GM12878 (cell line): ENCODE measurements at regions not wholly inside any gene's neighbourhood (a gene's known extent, or its start where the extent isn't known, plus 50 kb on each side); places are given as distances from the start of the nearest gene placed in this dataset.
A peak's percentile ranks its signal among the peaks of the same experiment; 100 is the strongest.
"Not testable (repeated sequence)": the region's sequence is repeated elsewhere in the genome, so short reads cannot be mapped to it uniquely, and the experiment has no call there.

Experiments used
- ATAC-seq: fragments of 200-7000 bp; cut with Tn5 transposase; 3 replicates; pipeline ENCODE4 v1.9.1; 2020; ENCODE audit warnings: mild to moderate bottlenecking, moderate library complexity
- BruUV-seq: library from RNA; stranded (reverse); fragments of 400-500 nt; replicated peaks from 2 replicates; lab custom pipeline; 2021; lab: Mats Ljungman, UMichigan
- CTCF ChIA-PET: fragments of 300-600 bp; sonication (Branson Sonifier 250); formaldehyde crosslinking; extraction: SDS; loops from one replicate; lab custom pipeline; 2021; ENCODE audit warnings: inconsistent platforms; lab: Yijun Ruan, JAX
- POLR2A ChIA-PET: fragments of 350-600 bp; formaldehyde crosslinking; extraction: SDS; loops from one replicate; lab custom pipeline; 2021; ENCODE audit warnings: inconsistent platforms; lab: Charles Lee
- RAD21 ChIA-PET: fragments of 300-600 bp; sonication (Branson Sonifier 250); formaldehyde crosslinking; loops from one replicate; lab custom pipeline; 2023; ENCODE audit warnings: antibody characterized with exemption; ENCODE audit not compliant: unreplicated experiment; lab: Charles Lee
- SMC1A ChIA-PET: fragments of 300-600 bp; sonication (Branson Sonifier 250); formaldehyde crosslinking; loops from one replicate; lab custom pipeline; 2023; ENCODE audit not compliant: unreplicated experiment, uncharacterized antibody; lab: Charles Lee
- DNase-seq: peaks from one replicate; pipeline ENCODE4 v3.0.0-alpha.2; 2011; ENCODE audit warnings: low read depth, low spot score
- FAIRE-seq: peaks from 3 replicates; lab custom pipeline; 2011; peaks lifted over from hg19 to GRCh38; lab: Jason Lieb, UNC
- H2AFZ ChIP-seq: 2 replicates; pipeline ENCODE4 v1.6.0; 2011; ENCODE audit warnings: low read depth, low read length, control low read depth; ENCODE audit not compliant: control insufficient read depth
- H3K27ac ChIP-seq: 2 replicates; pipeline ENCODE4 v1.5.1; 2011; ENCODE audit warnings: control low read depth; ENCODE audit not compliant: control insufficient read depth, insufficient read depth
- H3K27me3 ChIP-seq, 2 experiments: replicated peaks in 1 of 2; 2 replicates each; pipeline versions ENCODE4 v1.6.0 to v1.6.1; 2011; ENCODE audit warnings: low read length in 1 of 2; ENCODE audit not compliant: control insufficient read depth in 2 of 2, insufficient read depth in 2 of 2
- H3K36me3 ChIP-seq, 2 experiments: 2 replicates each; pipeline ENCODE4 v1.5.1; 2011; ENCODE audit warnings: low read length in 1 of 2; ENCODE audit not compliant: control insufficient read depth in 2 of 2, insufficient read depth in 2 of 2
- H3K4me1 ChIP-seq: 2 replicates; pipeline ENCODE4 v1.6.1; 2011; ENCODE audit warnings: mild to moderate bottlenecking, low read length, moderate library complexity, mixed read lengths; ENCODE audit not compliant: control insufficient read depth, insufficient read depth
- H3K4me2 ChIP-seq: 2 replicates; pipeline ENCODE4 v1.6.0; 2011; ENCODE audit warnings: control low read depth; ENCODE audit not compliant: control insufficient read depth, insufficient read depth
- H3K4me3 ChIP-seq: fragments of 200-600 bp; sonication (generic); 2 replicates; pipeline ENCODE4 v1.5.1; 2016
- H3K79me2 ChIP-seq: 2 replicates; pipeline ENCODE4 v1.6.0; 2011; ENCODE audit warnings: low read length; ENCODE audit not compliant: control insufficient read depth, insufficient read depth
- H3K9ac ChIP-seq: 2 replicates; pipeline ENCODE4 v1.8.0; 2011; ENCODE audit warnings: low read length, control low read depth, mixed read lengths; ENCODE audit not compliant: control insufficient read depth, insufficient read depth
- H3K9me3 ChIP-seq: replicated peaks from 3 replicates; pipeline ENCODE4 v1.5.1; 2011; ENCODE audit warnings: mild to moderate bottlenecking, low read length; ENCODE audit not compliant: control insufficient read depth, insufficient read depth
- H4K20me1 ChIP-seq: 2 replicates; pipeline ENCODE4 v1.6.0; 2011; ENCODE audit not compliant: control insufficient read depth, insufficient read depth
- CTCF ChIP-seq, 3 experiments: IDR thresholded peaks in 2 of 3; conservative IDR thresholded peaks in 1 of 3; 2 replicates each; pipeline ENCODE4 v1.5.1; 2011; ENCODE audit warnings: low read depth in 3 of 3, low read length in 3 of 3, mild to moderate bottlenecking in 3 of 3, control low read depth in 2 of 3, moderate library complexity in 2 of 3, inconsistent platforms in 1 of 3, mixed read lengths in 1 of 3; ENCODE audit not compliant: control insufficient read depth in 2 of 3, insufficient read depth in 1 of 3; ENCODE audit errors: extremely low read depth in 1 of 3
- NR2C1 ChIP-seq: fragments of 450-650 bp; IDR thresholded peaks from 2 replicates; pipeline ENCODE4 v1.6.1; 2017; ENCODE audit warnings: antibody characterized with exemption, mild to moderate bottlenecking, moderate library complexity
- RAD21 ChIP-seq: IDR thresholded peaks from 2 replicates; pipeline ENCODE4 v1.6.1; 2011; ENCODE audit warnings: mild to moderate bottlenecking, low read depth, low read length, moderate library complexity; ENCODE audit not compliant: insufficient read depth
- WGBS: methylation state at CpG from one replicate; pipeline ENCODE4 v1.1.6; 2016; ENCODE audit warnings: low lambda C conversion rate; ENCODE audit not compliant: insufficient replicate concordance, insufficient coverage; ENCODE audit errors: missing lambda C conversion rate; 5-methylcytosine and 5-hydroxymethylcytosine counted together
- in situ Hi-C: fragments of 300-500 bp; cut with MboI; formaldehyde crosslinking; loops from 9 replicates; pipeline ENCODE4 v1.14.3; 2018; ENCODE audit warnings: mixed read lengths
- intact Hi-C: fragments of 100-400 bp; cut with micrococcal nuclease; formaldehyde crosslinking; loops from one replicate; pipeline ENCODE4 v1.14.2; 2022; ENCODE audit not compliant: unreplicated experiment

DNA sequence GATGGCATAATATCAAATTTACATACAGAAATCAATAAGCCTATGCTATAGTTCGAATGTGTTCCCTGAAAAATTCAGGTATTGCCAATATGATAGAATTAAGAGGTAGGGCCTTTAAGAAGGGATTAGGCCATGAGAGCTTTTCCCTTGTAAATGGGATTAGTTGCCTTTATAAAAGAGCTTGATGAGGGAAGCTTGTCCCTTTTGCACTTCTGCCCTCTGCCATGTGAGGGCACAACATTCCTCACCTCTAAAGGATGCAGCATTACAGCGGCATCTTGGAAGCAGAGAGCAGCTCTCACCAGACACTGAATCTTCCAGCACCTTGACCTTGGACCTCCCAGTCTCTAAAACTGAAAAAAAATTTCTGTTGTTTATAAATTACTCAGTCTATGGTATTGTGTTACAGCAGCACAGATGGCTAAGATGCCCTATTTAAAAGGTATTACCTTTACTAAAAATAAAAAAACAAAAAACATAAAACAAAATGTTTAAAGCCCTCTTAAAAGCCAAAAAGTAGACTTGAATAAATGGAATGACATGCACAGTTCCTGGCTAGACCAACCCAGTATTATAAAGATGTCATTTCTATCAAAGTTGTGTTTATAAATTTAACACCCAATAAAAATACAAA, 909.6 kb downstream of the REEP3 start:
- Histone ChIP-seq H3K36me3 (no peaks in the 10 kb centered on the region), H2AFZ (no peak overlapping the region), H3K4me2 (no peak overlapping the region), H3K79me2 (no peaks in the 10 kb centered on the region)
- POLR2A ChIA-PET: no interaction called here
- SMC1A ChIA-PET: interaction anchor here (0.9 kb wide), 1 partner anchor 1749 kb away, joined by 3 read pairs; no protein-coding TSS in a partner anchor
- DNase-seq: no peak
- WGBS: 0% methylated on average over 2 of the region's 2 CpGs
- peak; percentile 17 to 36 (median 28); a peak in 3 of 6 replicates for TF ChIP-seq CTCF (IDR thresholded peaks at IDR 0.05 in 2 of 3, conservative IDR thresholded peaks at IDR 0.05 in 1 of 3; ENCODE audit: control insufficient read depth in 2 of 3, extremely low read depth in 1 of 3, insufficient read depth in 1 of 3, low read depth in 3 of 3, low read length in 3 of 3)
- TF ChIP-seq NR2C1: no peak
- peak; percentile 33; the same call in 1 of the 2 replicates for TF ChIP-seq RAD21
- TF ChIP-seq, all 136 proteins: peak for 2
- ChIA-PET CTCF (interaction anchor here (0.7 to 0.9 kb wide), 3 partner anchors 134 to 587 kb away, joined by 3 to 4 read pairs (median 3); no protein-coding TSS in a partner anchor), RAD21 (no interaction called here)
- Histone ChIP-seq H3K9me3 (no peaks in the 10 kb centered on the region), H3K27me3 (no peaks in the 10 kb centered on the region), H3K4me1 (no peaks in the 10 kb centered on the region), H4K20me1 (no peaks in the 10 kb centered on the region), H3K27ac (no peak overlapping the region), H3K9ac (no peak overlapping the region), H3K4me3 (no peak overlapping the region)
- no TSS peak for BruUV-seq
- FAIRE-seq: no peak
- intact Hi-C loops: no loop called here
- in situ Hi-C loops: no loop called here
- peak; percentile 52 for ATAC-seq

- H3K27ac ChIP-seq, DNase-seq, H3K4me1 ChIP-seq, H2AFZ ChIP-seq, CTCF ChIA-PET, SMC1A ChIA-PET, H3K27me3 ChIP-seq, H3K4me2 ChIP-seq, intact Hi-C loops, H3K36me3 ChIP-seq, POLR2A ChIA-PET, H3K9me3 ChIP-seq, H3K79me2 ChIP-seq, H4K20me1 ChIP-seq, ATAC-seq, H3K4me3 ChIP-seq, H3K9ac ChIP-seq, in situ Hi-C loops, FAIRE-seq, RAD21 ChIA-PET, BruUV-seq: not testable (repeated sequence)
- WGBS: 61% methylated on average over 14 of the region's 14 CpGs
Measured at GRCh38 chr10:64441872-64442271, 920.7 kb downstream of the REEP3 start.
